Nephron (organoid): ENCODE measurements at regions not wholly inside any gene's neighbourhood (a gene's known extent, or its start where the extent isn't known, plus 50 kb on each side); places are given as distances from the start of the nearest gene placed in this dataset.

Experiments
- H3K27ac Mint-ChIP-seq, 3 experiments: 2 replicates each; pipeline ENCODE4 v1.8.0; 2020; ENCODE audit warnings: mixed read lengths in 3 of 3, mild to moderate bottlenecking in 2 of 3, moderate library complexity in 1 of 3
- H3K27me3 Mint-ChIP-seq: 2 replicates; pipeline ENCODE4 v1.8.0; 2021; ENCODE audit warnings: low read depth, mild to moderate bottlenecking, moderate library complexity, mixed read lengths
- H3K36me3 Mint-ChIP-seq: 2 replicates; pipeline ENCODE4 v1.8.0; 2020; ENCODE audit warnings: low read depth, mixed read lengths
- H3K4me1 Mint-ChIP-seq: 2 replicates; pipeline ENCODE4 v1.8.0; 2020; ENCODE audit warnings: mixed read lengths
- H3K4me3 Mint-ChIP-seq, 3 experiments: 2 replicates each; pipeline ENCODE4 v1.8.0; 2020; ENCODE audit warnings: mild to moderate bottlenecking in 3 of 3, mixed read lengths in 3 of 3, moderate library complexity in 2 of 3
- H3K9me3 Mint-ChIP-seq: 2 replicates; pipeline ENCODE4 v1.8.0; 2020; ENCODE audit warnings: mixed read lengths
- TF ChIP-seq, protein P1 (sequence below), 3 experiments: fragments of 200-600 bp; sonication (generic); IDR thresholded peaks; one replicate each; pipeline ENCODE4 v1.5.0; 2021; ENCODE audit warnings: antibody characterized with exemption in 3 of 3; ENCODE audit not compliant: unreplicated experiment in 3 of 3

DNA sequence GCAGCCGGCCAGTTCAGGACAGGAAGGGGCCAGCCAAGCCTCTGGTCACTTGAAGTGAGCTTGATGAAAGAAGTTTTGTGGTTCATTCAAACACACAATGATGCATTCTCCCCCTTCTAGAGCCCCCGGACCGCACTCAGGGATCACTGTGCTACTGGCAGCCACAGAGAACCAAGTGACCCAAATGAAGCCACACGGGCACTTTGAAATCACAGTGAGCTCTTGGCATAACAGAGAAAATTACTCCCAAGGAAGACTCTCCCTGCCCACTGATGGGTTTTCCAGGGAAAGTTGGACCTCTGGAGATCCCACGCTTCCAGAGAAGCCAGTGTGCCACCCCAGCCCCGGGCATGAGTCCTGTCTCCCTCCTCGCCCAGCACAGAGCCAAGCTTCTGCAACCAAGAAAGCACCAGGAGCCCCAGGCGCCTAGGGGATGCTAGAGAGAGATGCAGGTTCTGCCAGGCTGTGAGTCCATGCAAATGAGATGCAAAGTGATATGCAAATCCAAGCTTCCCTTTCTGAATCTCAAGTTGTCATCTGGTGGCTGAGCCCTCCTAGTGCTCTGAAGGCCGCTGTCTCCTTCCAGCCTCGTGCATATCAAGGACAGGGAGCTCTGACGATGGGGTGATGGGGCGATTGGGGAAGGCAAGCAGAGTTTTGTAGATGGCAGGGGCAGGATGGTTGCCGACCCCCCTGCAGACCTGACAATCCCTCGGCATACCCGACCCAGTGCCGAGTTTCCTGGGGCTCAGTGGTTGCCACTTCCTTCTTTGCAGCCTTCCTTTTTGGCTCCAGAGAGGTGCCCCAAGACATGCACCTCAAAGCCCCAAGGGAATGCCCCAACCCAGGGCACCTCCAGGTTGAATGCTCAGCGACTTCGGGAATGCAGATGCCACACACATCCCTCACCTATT is 59.7 kb upstream of the TNRC6C start:
- Mint-ChIP-seq H3K4me3 (no peak overlapping the region), H3K9me3 (peaks cover 2% of the 10 kb centered on the region), H3K27me3 (peaks cover 23% of the 10 kb centered on the region), H3K27ac (peak overlapping the region in 1 of 3 experiments; percentile 59), H3K4me1 (peaks cover 19% of the 10 kb centered on the region), H3K36me3 (no peaks in the 10 kb centered on the region)
- TF ChIP-seq, protein P1, sequence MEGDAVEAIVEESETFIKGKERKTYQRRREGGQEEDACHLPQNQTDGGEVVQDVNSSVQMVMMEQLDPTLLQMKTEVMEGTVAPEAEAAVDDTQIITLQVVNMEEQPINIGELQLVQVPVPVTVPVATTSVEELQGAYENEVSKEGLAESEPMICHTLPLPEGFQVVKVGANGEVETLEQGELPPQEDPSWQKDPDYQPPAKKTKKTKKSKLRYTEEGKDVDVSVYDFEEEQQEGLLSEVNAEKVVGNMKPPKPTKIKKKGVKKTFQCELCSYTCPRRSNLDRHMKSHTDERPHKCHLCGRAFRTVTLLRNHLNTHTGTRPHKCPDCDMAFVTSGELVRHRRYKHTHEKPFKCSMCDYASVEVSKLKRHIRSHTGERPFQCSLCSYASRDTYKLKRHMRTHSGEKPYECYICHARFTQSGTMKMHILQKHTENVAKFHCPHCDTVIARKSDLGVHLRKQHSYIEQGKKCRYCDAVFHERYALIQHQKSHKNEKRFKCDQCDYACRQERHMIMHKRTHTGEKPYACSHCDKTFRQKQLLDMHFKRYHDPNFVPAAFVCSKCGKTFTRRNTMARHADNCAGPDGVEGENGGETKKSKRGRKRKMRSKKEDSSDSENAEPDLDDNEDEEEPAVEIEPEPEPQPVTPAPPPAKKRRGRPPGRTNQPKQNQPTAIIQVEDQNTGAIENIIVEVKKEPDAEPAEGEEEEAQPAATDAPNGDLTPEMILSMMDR (IDR thresholded peaks at IDR 0.05; ENCODE audit: unreplicated experiment in 3 of 3) = no peak

DNA sequence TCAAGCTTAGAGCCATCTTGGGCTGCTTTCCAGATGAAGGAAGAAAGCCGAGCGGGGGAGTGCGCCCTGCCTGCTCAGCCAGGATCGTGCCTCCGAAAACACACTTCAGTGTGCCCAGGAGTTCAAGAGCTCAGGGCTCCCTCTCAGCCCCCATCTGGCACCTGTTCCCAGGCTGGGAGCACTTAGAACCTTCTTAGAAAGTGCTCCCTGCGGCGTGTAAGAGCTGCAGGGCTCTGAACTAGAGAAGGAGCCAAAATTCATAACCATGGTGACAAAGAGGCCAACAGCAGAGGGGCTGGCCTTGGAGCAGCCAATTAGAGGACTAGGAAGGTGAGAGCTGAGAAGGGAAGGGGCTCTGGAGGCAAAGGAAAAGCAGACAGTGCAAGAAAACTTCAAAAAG is 59.0 kb upstream of the TNRC6C start:
- no peaks in the 10 kb centered on the region for H3K36me3 Mint-ChIP-seq
- peaks cover 19% of the 10 kb centered on the region for H3K4me1 Mint-ChIP-seq
- H3K4me3 Mint-ChIP-seq = peak overlapping the region in 2 of 3 experiments; percentile 17 to 31
- H3K27ac Mint-ChIP-seq = peak overlapping the region in 2 of 3 experiments; percentile 59 to 87
- peaks cover 18% of the 10 kb centered on the region for H3K27me3 Mint-ChIP-seq
- H3K9me3 Mint-ChIP-seq = peaks cover 2% of the 10 kb centered on the region
- TF ChIP-seq, protein P1 (IDR thresholded peaks at IDR 0.05; ENCODE audit: unreplicated experiment in 3 of 3) = no peak

DNA sequence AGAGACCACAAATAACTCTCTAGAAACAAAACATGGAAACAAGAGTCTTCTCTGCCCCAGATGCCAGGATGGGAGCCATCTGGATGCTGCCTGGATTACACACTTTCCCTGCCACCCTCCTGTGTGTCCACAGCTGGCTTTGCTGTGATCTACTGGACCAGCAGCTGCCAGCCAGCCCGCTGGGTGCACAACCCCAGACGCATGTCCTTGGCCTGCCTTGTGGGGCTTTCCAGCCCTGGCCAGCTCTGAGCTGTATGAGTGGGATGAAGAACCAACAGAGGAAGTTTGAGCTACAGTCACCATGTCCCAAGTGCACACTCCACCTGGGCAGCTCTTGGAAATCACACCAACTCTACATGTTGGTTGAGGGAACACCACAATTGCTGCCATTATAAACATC is 57.0 kb upstream of the TNRC6C start:
- H3K36me3 Mint-ChIP-seq = no peaks in the 10 kb centered on the region
- H3K27me3 Mint-ChIP-seq = peaks cover 18% of the 10 kb centered on the region
- H3K4me3 Mint-ChIP-seq = no peak overlapping the region
- peaks cover 19% of the 10 kb centered on the region for H3K4me1 Mint-ChIP-seq
- TF ChIP-seq, protein P1 (IDR thresholded peaks at IDR 0.05; ENCODE audit: unreplicated experiment in 3 of 3) = no peak
- H3K27ac Mint-ChIP-seq = peak overlapping the region in 2 of 3 experiments; percentile 17 to 22
- peaks cover 2% of the 10 kb centered on the region for H3K9me3 Mint-ChIP-seq

DNA sequence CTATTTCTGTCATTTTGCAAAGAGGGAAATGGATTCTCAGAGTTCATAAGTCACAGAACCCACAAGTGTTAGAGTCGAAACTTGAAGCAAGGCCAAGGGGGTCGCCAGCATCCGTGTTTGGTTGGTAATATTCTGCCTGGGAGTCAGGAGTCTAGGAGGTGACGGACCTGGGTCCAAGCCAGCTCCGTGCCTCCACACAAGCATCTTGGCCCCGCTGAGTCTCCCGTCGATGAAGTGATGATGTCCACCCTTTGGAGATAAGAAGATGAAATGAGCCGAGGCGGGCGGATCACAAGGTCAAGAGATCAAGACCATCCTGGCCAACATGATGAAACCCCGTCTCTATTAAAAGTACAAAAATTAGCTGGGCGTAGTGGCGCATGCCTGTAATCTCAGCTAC is 53.2 kb upstream of the TNRC6C start:
- Mint-ChIP-seq H3K27ac (no peak overlapping the region), H3K4me1 (peaks cover 26% of the 10 kb centered on the region), H3K36me3 (no peaks in the 10 kb centered on the region), H3K4me3 (no peak overlapping the region), H3K9me3 (peaks cover 4% of the 10 kb centered on the region), H3K27me3 (peaks cover 15% of the 10 kb centered on the region)
- TF ChIP-seq, protein P1 (IDR thresholded peaks at IDR 0.05; ENCODE audit: unreplicated experiment in 3 of 3) = no peak

DNA sequence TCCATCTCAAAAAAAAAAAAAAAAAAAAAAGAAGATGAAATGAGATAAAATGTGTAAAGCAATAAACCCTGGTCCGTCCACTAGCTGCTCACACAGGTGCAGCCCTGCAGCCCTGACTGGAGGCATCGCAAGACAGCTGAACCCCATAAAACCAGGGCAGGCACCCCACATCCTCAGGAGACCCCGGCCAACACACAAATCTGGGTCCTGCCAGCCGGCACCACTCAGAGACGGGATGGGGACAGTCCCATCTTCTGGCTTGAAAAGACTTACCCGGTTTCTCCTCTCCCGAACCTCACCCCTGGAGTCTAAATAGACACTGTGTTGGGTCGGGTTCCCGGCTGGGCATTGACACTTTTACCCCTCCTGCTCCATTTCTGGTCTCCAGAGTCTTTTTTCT is 52.7 kb upstream of the TNRC6C start:
- peaks cover 15% of the 10 kb centered on the region for H3K27me3 Mint-ChIP-seq
- H3K27ac Mint-ChIP-seq = no peak overlapping the region
- TF ChIP-seq, protein P1 (IDR thresholded peaks at IDR 0.05; ENCODE audit: unreplicated experiment in 3 of 3) = no peak
- peaks cover 7% of the 10 kb centered on the region for H3K9me3 Mint-ChIP-seq
- H3K4me1 Mint-ChIP-seq = peaks cover 22% of the 10 kb centered on the region
- no peaks in the 10 kb centered on the region for H3K36me3 Mint-ChIP-seq
- H3K4me3 Mint-ChIP-seq = no peak overlapping the region
